ENCODE measurements at regions not wholly inside any gene's neighbourhood (a gene's known extent, or its start where the extent isn't known, plus 50 kb on each side); places are given as distances from the start of the nearest gene placed in this dataset.
"Not testable (repeated sequence)": the region's sequence is repeated elsewhere in the genome, so short reads cannot be mapped to it uniquely, and the experiment has no call there.

DNA sequence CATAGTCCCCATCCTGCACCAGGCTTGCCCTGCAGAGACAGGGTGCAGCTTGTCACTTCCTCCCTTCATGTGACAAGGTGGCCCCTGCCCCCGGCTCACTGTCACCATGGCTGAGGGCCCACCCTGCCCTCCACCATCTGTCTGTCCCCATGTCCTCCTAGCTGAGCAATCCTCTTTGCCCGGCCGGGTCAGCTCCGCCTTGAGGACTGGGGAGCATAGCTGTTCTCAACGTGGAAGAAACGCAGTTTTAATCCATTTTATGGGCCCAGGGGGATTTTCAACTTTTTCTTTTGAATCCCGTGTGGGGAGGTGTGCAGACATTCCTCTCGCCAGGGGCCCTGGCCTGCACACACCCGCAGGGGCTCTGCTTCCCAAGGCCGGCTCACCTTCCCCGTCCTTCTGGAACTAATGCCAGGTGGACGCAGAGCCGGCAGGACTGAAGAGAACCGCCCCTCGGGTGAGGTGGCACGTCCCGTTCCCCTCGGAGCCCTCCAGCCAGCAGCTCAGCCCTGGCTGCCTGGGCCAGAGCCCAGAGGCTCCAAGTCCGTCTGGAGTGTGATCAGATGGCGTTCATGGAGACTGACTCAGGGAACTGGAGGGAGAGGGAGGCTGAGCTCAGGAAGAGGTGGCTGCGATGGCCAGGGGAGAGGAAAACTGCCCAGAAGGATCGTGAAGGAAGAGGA is 1108.7 kb downstream of the BRD1 start:
- no peak for DNase-seq

- DNase-seq, result no peak
Measured at GRCh38 chr22:48717883-48718817, 1109.5 kb downstream of the BRD1 start.

- DNase-seq, result no peak
Measured at GRCh38 chr22:48717076-48717810, 1110.4 kb downstream of the BRD1 start.

DNA sequence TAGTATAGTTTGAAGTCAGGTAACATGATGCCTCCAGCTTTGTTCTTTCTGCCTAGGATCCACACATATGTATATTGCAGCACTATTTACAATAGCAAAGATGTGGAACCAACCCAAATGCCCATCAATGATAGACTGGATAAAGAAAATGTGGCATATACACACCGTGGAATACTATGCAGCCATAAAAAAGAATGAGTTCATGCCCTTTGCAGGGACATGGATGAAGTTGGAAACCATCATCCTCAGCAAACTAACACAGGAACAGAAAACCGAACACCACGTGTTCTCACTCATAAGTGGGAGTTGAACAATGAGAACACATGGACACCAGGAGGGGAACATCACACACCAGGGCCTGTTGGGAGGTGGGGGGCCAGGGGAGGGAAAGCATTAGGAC is 1111.5 kb downstream of the BRD1 start:
- not testable (repeated sequence) for DNase-seq

DNA sequence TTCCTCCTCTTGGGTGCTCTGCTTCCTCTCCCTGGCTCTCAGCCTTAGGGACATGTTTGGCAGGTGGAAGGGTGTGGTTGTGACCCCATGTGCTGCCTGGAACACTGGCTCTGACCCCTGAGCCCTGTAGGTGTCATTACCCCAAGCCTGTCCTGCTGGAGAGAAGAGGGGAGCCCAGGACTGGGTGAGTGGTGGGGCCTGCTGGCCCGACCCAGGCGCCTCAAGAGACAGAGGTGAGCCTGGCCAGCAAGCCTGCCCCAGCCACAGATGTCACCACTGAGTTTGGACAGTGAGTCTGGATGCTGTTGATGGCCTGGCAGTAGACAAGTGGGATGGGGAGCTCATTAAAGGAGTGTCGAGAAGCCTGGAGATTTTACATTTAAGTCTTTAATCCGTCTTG is 1112.2 kb downstream of the BRD1 start:
- no peak for DNase-seq

- no peak for DNase-seq
Measured at GRCh38 chr22:48714231-48714630, 1113.4 kb downstream of the BRD1 start.

- DNase-seq, result no peak
Measured at GRCh38 chr22:48713272-48714205, 1114.1 kb downstream of the BRD1 start.

DNA sequence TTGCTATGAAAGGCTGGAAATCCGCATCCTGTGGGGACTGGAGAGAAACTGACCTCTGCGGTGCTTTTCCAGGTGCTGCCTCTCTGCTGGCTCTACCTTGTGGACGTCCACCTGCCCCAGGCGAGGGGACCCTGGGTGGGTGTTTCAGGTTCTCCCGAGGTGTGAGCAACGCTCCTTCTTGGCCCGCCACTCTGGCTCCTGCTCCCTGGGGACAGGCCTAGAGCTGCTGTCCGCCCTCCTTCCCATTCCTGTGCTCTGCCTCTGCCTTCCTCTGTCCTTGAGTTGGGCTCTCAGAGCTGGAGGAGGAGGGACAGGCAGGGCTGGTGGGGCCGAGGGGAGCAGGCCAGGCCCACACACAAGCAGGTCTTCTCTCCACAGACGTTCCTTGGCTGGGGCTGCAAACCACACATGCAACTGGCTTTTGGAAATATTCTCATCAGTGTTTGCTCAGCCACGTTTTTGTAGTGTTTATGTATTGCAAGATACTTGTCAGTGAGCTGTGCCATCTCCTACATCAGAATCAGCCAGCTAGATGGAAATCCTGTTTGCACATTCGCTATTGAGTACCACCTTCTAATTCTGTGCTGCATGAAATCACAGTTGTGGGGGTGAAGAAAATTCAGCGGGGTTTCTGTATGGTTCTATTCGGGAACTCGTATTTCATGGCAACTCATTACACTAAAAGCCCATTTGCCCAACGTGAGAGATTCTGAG is 1115.0 kb downstream of the BRD1 start:
- no peak for DNase-seq

- no peak for DNase-seq
Measured at GRCh38 chr22:48711669-48712068, 1116.0 kb downstream of the BRD1 start.

GRCh38 chr22:48711031-48711431 is 1116.6 kb downstream of the BRD1 start:
- DNase-seq, result no peak

DNA sequence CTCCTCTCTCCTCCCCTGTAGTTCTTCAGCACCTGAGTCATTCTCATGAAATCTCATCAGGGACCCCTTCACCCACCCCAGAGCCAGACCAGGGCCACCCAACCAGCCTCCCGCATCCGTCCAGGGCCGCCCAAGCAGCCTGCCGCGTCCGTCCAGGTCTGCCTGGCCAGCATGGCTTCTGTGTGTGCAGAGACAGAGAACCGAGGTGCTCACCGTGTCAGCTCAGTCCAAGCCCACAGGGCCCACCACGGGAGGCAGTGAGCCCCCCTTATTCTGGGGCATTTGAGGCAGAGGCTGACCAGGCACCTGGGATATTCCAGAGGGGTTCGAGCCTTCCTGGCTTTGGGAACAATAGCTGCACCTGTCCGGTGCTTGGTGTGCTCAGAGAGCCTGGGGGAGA is 1117.3 kb downstream of the BRD1 start:
- DNase-seq, result no peak

- DNase-seq, result no peak
Measured at GRCh38 chr22:48709976-48710375, 1117.7 kb downstream of the BRD1 start.

GRCh38 chr22:48709453-48709852 is 1118.2 kb downstream of the BRD1 start:
- no peak for DNase-seq

- DNase-seq, result no peak
Measured at GRCh38 chr22:48708558-48709245, 1119.0 kb downstream of the BRD1 start.

DNA sequence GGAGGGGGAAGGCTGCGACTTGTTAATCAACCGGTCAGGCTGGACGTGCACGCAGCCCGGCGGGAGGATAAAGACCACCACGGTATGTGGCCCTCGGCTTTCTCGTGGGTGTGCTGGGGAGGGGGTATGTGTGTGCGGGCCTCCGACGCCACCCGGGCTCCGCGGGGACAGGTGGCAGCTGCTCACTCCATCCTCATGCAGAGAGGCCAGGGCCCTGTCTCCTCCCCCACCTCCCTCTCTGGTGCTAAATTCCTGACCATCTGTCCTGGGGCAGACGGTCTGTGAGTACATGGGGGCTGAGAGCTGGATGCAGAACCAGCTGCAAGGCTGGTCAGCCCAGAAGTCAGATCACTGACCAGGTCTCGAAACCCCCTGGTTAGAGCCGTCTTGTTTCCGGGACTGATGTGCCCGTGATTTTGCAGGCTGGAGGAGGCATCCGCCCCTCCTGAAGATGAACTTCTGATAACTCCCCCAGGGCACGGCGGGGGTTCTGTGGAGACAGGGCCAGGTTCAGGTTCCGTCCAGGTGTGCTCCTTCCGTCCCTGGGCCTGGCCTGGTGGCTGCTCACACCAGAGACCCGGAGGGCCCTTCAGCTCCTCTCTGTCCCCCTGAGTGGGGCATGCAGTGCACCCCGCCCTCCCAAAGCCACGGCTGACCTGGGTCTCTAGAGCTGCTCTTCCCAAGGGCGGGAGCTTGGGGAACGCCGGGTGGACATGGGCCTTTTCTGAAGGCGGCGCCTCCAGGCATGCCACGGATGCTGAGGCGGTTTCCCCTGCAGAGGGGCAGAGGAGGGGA is 1119.7 kb downstream of the BRD1 start:
- DNase-seq, result no peak

- no peak for DNase-seq
Measured at GRCh38 chr22:48706934-48707762, 1120.5 kb downstream of the BRD1 start.

- DNase-seq, result no peak
Measured at GRCh38 chr22:48705917-48706605, 1121.6 kb downstream of the BRD1 start.

- no peak for DNase-seq
Measured at GRCh38 chr22:48705159-48705916, 1122.3 kb downstream of the BRD1 start.

Data from NCI-H345 (cell line).